ENCODE measurements at regions not wholly inside any gene's neighbourhood (a gene's known extent, or its start where the extent isn't known, plus 50 kb on each side); places are given as distances from the start of the nearest gene placed in this dataset.

DNA sequence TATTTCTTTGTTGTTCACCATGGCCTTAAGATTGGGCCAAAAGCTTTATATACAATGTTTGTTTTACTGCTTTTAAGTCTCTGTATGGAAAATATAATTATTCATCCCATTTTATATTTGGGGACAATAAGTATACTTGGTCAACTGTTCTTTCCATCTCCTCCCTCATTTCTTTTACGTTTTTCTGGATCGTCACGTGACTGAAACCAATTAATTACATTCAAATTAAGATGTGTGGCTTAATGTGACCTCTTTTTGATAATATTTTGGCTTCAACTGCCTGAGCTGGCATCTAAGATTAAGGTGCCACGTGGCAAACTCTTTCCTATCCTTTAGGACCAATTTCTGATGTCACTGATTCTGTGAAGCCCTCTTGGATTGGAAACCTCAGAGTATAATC is 250.1 kb upstream of the SGCD start:
- TF ChIP-seq SMC3 (IDR thresholded peaks at IDR 0.05; ENCODE audit: low read depth, low read length) (no peak), FOS (IDR thresholded peaks at IDR 0.05; ENCODE audit: low read depth, low read length) (no peak), RAD21 (IDR thresholded peaks at IDR 0.05; ENCODE audit: low read length) (no peak), CHD1 (IDR thresholded peaks at IDR 0.05; ENCODE audit: low read depth, low read length) (no peak), RCOR1 (IDR thresholded peaks at IDR 0.05; ENCODE audit: insufficient replicate concordance, low read length) (no peak), BHLHE40 (IDR thresholded peaks at IDR 0.05; ENCODE audit: low read depth, low read length) (no peak), CEBPB (IDR thresholded peaks at IDR 0.05; ENCODE audit: low read depth, low read length) (no peak), MAFK (IDR thresholded peaks at IDR 0.05; ENCODE audit: low read depth, low read length) (no peak)
- TF ChIP-seq, protein P1, sequence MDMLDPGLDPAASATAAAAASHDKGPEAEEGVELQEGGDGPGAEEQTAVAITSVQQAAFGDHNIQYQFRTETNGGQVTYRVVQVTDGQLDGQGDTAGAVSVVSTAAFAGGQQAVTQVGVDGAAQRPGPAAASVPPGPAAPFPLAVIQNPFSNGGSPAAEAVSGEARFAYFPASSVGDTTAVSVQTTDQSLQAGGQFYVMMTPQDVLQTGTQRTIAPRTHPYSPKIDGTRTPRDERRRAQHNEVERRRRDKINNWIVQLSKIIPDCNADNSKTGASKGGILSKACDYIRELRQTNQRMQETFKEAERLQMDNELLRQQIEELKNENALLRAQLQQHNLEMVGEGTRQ (IDR thresholded peaks at IDR 0.05; ENCODE audit: low read depth, low read length): no peak
- Histone ChIP-seq H3K18ac (ENCODE audit: low read depth, low read length) (no peak overlapping the region), H2AFZ (replicated peaks; ENCODE audit: low read length, poor library complexity) (no peak overlapping the region), H4K5ac (ENCODE audit: low read depth, low read length) (no peak overlapping the region), H3K9ac (ENCODE audit: low read depth, low read length) (no peak overlapping the region), H3K4me3 (ENCODE audit: insufficient read depth, low read depth, low read length) (no peak overlapping the region), H3K56ac (ENCODE audit: extremely low read depth, insufficient read depth, low read length) (no peak overlapping the region), H3K9me3 (ENCODE audit: control insufficient read depth, insufficient read depth, low read length) (peaks cover 12% of the 10 kb centered on the region), H4K20me1 (ENCODE audit: insufficient read depth, low read length) (no peaks in the 10 kb centered on the region), H3K23ac (ENCODE audit: low read depth, low read length) (no peak overlapping the region), H3K4me1 (ENCODE audit: control insufficient read depth, insufficient read depth, low read length) (no peaks in the 10 kb centered on the region), H2AK5ac (ENCODE audit: low read depth, low read length) (no peak overlapping the region), H4K8ac (ENCODE audit: low read depth in 2 of 2, low read length in 2 of 2) (no peak overlapping the region), H3K14ac (replicated peaks; ENCODE audit: low read depth, low read length) (no peak overlapping the region), H3K36me3 (ENCODE audit: control insufficient read depth, insufficient read depth, low read length) (no peaks in the 10 kb centered on the region), H2BK20ac (ENCODE audit: low read depth, low read length) (no peak overlapping the region), H2BK5ac (ENCODE audit: low read depth, low read length, poor library complexity, severe bottlenecking) (no peak overlapping the region), H3K4ac (ENCODE audit: low read depth, low read length) (no peak overlapping the region), H4K91ac (ENCODE audit: insufficient read depth, low read depth, low read length) (no peak overlapping the region), H2BK15ac (ENCODE audit: low read depth, low read length) (no peak overlapping the region), H3K79me1 (ENCODE audit: low read depth in 1 of 2, low read length in 2 of 2) (no peaks in the 10 kb centered on the region), H3K27me3 (ENCODE audit: control insufficient read depth, insufficient read depth, low read length) (no peaks in the 10 kb centered on the region), H3K4me2 (ENCODE audit: low read depth, low read length) (no peak overlapping the region), H3K27ac (ENCODE audit: insufficient read depth, low read length) (no peak overlapping the region), H3K9me1 (ENCODE audit: insufficient read depth, low read length) (no peaks in the 10 kb centered on the region), H2BK120ac (ENCODE audit: low read depth, low read length) (no peak overlapping the region), H2AK9ac (replicated peaks; ENCODE audit: low read depth, low read length, poor library complexity) (no peak overlapping the region)
- ChIA-PET CTCF (no interaction called here), POLR2A (ENCODE audit: unreplicated experiment) (no interaction called here)
- no TSS peak for BruUV-seq (replicated peaks)
- dilution Hi-C loops (cut with HindIII; ENCODE audit: low sequenced_read_pairs, unreplicated experiment) (no loop called here), in situ Hi-C loops (cut with MboI; ENCODE audit: low sequenced_read_pairs) (no loop called here), intact Hi-C loops (cut with micrococcal nuclease) (no loop called here)
- no peak for ATAC-seq (ENCODE audit: low read depth)
- WGBS, 2 experiments (ENCODE audit: extremely low coverage in 2 of 2, insufficient read length in 1 of 2): no CpG with 5 or more reads among the region's 4 CpGs
- DNase-seq: no peak
